Kidney tubule cell (primary cell): ENCODE measurements at regions not wholly inside any gene's neighbourhood (a gene's known extent, or its start where the extent isn't known, plus 50 kb on each side); places are given as distances from the start of the nearest gene placed in this dataset.
A peak's percentile ranks its signal among the peaks of the same experiment; 100 is the strongest.

ENCODE experiments used
- DNase-seq: peaks from one replicate; pipeline ENCODE4 v3.0.0-alpha.2; 2018; ENCODE audit warnings: low spot score

DNA sequence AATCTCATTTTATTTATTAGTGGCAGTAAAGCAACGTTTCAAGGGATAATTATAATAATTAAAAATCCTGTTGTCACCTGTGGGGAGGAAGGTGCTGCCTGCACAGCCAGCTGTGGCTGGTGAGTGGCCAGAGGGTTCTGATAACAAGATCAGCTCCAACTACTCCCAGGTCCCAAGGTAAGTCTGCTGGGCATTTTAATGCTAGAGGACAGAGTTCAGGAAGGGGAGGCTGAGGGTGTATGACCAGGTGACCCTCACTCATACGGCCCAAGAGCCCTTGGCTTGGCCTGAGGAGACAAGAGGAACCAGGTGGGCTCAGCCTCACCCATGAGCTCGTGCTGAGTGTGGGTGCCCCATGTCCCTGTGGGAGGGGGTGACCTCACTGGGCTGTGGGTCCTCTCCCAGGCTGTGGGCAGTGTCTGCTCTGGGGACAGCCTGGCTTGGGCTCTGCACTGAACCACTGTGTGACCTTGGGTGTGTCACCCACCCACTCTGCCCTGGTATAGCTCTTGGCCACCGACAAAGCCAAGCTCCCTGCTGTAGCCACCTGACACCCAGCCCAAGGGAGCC, 223.8 kb downstream of the PTPRU start:
- DNase-seq, result no peak

DNA sequence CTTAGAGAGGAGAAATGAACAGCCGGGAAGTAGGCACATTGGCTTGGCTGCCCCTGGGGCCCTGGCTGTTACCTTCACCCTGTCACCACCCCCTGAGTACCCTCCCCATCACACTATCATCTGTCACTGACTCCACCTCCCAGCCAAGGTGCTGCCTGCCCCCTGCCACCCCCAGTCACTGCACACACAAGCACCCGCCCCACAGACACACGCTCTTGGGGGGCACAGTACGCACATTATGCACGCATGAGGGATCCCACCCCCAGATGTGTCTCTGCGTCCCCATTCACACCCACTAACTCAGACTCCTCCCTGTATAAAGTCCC, 223.3 kb downstream of the PTPRU start:
- no peak for DNase-seq

DNA sequence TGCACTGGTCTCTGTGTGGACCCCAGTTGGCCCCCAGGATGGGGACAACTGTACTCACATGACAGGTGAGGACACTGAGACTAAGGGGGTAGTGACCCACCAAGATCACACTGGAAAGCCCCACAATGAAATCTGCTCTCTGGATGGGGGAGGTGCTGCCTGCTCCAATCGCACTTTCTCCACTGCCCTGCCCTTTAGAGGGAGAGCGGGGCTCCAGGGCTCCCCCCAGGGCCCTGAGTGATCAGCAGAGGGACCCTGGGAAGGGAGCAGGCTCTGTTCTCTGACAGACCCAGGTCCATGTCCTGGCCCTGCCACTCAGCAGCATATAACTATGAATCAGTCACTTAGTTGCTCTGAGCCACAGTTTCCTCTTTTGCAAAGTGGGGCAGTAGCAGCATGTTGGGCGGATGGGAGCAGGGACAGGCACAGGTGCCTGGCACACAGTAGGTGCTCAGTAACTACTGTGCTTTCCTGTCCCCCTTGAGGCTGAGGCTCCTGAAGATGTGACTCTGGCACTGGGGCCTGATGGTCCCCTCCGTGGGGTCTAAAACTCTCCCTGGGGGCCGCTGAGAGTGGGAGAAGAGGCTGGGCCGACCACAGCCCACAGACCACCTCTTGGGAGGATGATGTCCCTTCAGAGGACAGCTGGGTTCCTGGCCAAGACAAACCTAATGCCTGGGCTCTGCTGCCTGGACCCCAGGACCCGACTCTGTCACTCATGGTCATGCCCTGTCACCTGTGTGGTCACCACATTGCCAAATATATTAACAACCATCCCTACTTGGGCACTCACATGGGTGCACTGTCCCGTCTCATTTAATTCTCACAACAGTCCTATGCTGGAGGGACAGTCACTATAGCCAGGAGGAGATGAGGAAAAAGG, 222.7 kb downstream of the PTPRU start:
- DNase-seq, result no peak

DNA sequence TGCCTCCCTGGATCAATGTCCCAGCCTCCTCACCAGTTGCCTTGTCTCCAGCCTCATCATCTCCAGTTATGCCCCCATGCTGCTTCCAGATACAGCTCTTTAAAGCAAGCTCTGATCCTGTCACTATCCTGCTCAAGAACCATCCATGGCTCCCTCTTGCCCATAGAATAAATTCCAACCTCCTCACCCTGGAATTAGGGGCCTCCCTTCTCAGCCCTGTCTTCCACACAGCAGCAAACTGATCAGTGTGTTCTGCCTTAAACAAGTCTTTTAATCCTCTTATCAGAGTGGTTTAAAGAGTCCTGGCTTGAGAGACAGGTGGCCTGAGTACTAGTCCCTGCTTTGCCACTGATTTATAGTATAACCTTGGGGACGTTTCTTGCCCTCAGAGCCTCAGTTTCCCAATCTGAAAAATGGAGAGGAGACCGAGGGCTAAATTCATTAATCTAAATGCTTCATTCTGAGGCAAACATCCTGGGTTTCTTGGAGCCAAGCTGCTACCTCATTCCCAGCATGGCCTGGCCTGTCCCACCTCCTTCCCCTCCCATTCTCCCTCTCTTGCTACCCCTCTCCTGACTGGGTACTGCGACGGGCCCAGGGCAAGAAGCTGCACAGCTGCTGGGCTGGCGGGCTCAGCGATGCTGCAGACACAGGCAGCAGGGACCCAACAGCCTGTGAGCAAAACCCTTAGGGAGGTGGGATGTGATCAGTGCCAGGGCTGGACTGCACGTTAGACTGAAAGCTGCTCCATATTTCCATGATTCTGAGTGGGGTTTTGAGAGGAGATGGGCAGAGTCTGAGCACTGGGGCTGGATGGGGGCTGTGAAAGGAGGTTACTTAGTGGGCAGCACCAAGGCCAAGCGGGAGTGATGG, 221.4 kb downstream of the PTPRU start:
- no peak for DNase-seq

DNA sequence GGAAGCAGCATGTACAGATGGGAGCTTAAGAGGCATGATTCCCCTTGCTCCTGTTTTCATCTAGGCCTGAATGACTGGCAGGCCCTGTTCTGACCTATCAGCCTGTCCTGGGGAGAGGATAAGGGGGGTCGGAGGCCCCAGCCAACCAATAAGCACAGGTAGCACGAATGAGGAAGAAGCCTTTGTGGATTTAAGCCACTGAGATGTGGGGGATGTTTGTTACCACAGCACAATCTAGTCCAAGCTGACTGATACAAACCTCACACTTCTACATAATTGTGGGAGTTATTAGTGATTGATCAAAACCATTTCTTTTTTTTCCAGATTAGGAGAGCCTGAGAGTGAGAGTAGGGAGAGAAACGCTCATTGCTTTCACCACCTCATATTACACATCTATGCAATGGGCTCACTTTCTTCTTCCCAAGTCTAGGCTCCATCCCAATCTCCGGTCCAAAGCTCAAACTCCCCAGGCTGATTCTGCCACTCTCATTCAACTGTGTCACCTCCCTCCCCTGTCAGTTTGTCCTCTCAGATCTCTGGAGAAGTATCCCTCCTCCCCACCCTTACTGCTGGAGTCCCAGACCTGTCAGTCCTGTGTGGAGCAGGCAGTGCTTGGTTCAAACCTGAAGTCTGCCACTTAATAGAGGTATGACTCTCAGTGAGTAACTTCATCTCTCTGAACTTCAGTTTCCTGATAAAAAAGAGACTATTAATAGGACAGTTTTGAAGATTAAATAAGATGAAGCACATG, 220.5 kb downstream of the PTPRU start:
- DNase-seq, result no peak

DNA sequence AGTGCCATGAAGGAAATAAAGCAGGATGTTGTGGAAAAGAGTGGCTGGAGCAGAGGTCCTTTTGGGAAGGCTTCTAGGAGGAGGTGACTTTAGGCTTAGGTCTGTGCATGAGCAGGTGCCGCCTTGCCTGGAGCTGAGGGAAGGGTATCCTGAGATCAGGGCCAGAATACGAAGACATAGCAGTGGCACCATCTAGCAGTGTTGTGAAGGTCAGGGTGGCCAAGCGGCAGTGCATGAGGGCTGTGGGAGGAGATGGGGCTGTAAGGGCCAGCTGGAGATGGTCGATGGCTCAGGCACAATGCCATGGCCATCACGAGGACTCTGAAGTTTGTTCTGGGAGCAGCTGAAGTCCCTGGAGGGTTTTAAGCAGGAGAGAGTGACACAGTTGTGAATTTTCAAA, 219.5 kb downstream of the PTPRU start:
- DNase-seq, result no peak

DNA sequence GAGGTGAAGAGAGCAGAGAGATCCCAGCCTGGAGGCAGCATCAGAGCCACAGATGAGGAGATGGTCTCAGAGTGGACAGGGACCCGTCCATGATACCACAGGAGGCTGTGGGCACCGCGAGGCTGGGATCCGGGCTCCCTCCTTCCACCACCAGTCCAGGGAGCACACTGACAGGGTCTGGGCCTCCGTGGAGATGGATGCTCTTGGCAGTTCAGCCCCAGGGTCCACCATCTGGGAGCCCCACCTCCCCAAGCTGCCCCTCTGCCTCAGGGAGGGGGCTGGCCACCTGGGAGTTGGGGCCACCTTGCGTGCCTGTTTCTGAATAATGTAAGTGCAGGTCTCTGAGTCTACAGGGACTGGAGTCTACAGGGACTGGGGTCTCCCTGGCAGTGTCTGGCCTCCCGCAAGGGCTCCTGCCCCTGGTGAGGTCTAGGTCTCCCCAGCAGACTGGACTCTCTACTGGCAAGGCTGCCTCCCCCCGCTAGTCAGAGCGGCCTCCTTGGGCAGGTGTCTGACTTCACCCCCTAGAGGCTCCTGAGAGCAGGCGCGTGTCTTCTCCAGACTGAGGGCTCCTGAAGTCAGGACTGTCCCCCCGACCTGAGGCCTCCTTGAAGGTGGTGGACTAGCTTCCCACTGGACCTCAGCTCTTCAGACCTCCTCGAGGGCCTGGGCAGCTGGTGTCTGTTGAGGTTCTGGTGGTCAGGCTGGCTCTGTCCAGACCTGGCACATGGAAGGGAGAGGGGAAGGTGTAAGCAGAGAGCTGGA, 218.5 kb downstream of the PTPRU start:
- DNase-seq, result no peak

DNA sequence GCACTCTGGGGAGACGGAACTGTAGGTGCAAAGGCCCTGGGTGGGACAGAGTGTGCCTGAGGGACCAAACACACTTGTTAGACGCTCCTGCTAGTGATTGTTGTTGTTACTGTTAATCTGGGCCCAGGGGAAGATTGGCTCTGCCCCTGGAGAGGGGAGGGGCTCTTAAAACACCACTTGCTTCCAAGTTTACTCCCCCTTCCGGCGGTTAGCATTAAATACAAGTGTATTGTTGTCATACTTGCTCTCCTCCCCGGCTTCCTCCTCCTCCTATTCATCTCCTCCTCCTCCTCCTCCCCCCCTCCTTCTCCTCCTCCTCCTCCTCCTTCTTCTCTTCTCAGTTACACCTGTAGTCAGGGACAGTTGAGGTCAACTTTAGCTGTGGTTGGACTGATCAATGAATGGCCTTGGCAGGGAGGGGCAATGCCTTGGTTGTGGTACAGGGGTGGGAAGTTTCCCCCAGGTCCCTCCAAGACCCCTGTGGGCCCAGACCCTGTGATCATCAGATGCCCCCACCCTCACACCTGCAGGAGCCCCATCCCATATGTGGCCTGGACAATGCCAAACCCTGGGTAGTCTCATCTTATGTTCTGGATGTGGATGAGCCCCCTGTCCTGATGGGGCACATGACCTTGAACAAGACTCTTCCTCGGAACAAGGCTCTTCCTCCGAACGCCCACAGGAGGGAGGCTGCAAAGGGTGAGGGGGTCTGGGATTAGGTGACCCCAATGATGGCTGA, 217.3 kb downstream of the PTPRU start:
- peak; percentile 49 for DNase-seq

DNA sequence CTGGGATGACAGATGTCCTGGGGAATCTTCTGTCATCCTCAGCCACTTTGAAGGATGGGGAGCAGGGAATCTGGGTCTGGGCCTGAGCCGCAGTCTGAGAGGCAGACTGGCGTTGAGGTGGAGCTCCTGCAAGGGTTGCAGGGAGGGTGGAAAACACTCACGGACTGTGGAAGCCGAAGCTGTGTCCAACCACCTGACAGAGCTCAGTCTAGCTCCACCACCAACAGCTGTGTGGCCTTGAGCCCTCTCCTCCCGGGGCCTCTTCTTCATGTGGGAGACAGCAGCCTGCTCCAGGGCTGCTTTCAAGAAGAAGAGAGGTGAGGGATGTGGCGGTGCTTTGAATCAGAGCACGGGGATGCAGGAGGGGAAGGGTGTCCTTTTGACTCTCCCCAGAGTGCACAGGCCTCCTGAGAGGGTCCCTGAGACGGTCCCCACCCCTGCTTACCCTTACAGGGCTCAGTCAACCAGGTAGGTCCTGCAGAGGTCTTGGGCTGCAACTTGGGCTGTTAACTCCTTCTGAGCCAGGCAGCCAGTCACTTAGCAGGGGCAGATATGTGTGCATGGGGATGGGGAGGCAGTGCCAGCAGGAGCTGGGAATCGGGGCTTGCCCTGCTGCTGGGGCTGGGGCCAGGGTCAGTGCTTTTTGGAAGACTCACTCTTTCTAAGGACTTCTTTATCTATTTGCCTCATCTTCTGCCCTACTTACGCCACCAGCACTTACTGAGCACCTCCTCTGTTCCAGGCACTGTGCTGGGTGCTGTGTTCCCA, 216.3 kb downstream of the PTPRU start:
- DNase-seq, result no peak

DNA sequence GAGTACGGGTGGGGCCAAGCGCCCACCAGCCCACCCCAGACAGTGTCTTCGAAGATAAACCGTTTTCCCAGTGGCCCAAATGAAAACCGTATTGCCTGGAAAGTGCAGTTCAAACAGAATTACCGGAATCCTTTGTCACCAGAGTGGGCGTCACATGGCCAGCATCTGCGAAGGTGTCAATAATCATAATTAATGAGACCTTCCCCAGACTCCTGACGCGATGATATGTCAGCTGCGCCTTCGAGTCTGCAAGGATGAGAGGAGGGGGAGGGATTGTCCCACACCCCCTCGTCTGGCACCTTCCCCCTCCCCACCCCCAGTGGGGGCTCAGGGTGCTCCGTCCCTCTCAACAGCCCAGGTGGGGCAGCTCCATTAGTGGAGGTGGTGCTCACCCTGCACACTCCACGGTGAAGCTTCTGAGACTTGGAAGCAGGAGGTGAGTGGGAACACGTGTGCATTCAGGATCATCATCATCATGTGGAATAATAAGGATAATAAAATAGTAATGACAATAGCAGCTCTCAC, 215.1 kb downstream of the PTPRU start:
- no peak for DNase-seq

DNA sequence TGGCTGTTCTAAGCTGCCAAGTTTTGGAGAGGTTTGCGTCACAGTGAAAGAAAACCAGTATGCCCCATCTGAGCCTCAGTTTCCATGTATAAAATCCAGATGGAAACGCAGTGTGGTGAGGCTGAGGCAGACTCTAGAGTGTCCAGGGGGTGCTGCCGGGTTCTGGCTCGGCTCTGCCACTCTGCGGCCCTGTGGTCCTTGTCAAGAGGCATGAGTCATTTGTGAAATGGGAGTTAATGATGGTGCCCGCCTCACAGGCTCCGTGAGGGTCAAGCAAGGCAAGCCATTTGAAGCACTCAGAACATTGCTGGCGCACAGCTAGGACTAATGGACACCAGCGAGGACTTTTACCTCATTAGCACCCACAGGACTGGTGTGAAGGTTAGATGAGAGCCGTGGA, 214.3 kb downstream of the PTPRU start:
- DNase-seq, result no peak

DNA sequence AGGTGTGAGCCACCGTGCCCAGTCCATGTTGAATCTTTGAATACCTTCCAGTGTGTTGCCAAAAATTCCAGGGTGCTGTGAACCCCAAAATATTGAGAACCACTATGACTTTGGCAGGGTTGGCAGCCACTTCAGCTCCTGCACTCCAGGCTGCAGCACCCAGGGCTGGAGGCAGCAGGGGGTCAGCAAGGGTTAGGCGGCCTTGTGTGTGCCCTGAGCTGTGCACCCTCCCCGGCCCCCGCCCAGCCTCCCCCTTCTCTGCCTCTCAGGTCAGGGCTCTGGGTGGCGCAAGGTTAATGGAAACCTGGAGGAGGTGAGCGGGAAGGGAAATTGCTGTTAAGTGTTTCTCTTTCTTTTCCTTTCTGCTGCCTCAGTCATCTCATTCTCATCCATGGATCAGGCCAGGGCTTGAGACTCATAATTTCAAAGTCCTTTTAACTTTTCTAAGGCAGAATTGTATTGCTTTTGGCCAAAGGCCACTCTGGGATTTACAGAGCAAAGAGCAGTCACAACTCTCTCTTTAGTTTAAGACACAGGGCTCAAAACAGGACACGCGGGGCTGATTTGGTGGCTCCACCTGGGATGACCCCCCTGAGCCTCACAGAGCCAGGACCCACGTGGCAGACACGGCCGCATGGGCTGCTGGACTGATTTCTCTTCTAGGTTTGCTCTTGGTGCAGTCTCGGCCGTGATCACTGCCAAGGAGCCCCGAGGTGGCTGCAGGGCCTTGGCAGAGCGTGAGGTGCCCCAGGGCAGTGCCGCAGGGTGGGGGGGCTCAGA, 212.3 kb downstream of the PTPRU start:
- no peak for DNase-seq

DNA sequence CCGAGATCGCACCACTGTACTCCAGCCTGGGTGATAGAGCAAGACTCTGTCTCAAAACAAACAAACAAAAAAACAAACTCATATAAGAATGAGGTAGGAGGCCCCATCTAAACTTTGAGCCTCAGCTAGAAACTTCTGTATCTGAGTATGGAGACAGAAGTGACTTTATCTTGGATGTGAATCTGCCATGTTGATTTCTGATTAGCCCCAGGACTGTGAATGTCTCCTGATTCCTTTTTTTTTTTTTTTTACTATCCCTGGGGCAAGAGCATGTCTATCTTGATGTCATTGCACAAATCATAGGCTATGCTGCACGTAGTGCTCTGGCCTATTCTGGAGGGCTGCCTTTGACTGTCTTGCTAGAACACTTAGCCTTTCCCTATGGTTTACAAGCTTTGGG, 211.0 kb downstream of the PTPRU start:
- no peak for DNase-seq

DNA sequence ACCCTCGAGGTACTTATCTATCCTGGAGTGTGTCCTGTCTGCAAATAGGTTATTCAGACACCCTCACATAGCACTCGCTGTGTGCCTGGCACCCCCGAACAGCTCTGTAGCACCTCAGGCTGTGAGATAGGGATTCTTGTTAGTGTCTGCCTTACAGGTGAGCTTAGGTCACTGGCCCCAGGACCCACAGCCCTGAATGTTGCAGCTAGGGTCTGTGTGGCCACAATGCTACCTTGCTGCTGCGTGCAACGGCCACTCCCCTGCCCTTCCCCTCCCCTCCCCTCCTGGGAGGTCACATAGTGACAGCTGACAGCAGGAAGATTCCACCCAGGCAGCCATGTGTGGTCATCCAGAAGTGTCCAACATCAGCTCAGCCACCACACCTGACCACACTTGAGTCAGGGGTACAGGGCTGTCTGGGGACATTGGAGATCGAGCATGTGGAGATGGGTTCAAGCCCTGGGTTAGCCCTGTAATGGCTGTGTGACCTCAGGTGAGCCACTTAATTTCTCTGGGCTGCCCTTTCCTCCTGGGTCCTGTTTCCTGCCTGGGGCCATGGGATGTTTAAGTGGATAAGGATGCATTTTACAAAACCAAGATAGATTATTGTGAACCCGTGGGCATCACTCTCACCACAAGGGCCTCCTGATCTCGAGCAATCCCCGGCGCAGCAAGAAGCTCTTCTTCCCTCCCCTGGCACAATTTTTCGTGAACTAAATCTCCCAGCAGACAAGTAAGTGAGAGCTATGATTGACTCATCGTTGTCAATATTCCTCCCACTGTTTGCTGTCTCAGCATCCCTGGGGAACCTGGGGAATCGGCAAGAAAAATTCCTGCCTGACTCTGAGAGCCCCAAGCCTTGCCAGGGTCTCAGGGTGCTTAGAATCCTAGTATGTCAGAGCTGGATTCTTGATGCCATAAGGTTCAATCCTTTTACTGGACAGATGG, 208.7 kb downstream of the PTPRU start:
- no peak for DNase-seq

DNA sequence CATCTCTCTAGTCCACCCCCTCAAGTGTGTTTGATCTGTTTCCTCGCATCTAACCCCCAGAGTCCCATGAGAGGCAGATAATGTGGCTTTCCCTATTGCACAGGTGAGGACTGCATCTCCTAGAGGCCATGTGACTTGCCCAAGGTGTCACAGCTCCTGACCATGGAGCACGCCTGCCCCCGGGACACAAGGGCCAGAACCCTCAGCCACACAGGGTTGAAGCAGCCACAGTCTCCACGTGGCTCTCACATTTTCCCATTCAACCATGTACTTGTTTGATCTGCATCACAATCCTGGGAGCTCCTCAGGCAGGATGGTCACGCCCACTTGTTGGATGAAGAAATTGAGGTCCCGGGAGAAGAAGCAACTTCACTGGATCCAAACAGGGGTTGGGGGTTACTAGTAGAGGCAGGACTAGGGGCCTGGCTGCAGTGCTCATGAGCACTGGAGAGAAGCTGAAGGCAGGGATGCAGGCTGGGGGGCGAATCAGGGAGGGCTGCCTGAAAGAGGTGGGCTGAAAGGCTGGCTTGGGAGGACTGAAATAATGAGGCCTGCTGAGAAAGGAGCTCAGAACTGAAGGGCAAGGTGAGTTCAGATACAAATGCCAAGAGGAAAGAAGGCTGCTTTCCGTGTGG, 207.9 kb downstream of the PTPRU start:
- no peak for DNase-seq

DNA sequence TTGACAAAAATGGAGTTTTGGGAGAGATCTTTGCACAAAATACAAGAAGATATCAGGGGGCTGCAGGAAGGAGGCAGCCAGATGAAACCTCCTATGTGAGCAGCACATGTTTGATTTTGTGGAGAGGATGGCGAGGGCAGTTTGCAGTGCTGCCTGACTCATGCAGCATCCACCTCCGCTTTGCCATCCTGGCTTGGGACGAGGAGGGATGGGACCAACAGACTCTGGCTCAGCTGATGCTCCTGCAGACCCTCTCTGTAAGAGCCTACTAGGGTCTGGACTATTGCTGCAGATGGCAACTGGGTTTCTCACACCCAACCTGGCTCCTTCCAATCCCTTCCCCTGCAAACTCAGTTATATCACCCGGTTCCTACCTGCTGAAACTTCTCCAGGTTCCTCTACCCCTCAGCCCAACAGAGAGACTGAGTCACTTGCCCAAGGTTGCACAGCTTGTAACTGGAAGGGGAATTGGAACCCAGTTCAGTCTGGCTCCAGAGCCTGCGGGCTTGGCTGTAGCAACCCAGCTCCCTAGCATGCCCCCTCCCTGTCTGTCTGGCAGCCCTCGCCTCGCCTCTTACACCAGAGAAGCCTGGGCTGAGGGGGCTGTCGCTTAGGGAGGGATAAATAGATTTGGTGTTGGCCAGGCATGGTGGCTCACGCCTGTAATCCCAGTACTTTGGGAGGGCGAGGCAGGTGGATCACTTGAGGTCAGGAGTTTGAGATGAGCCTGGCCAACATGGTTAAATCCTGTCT, 205.8 kb downstream of the PTPRU start:
- no peak for DNase-seq

DNA sequence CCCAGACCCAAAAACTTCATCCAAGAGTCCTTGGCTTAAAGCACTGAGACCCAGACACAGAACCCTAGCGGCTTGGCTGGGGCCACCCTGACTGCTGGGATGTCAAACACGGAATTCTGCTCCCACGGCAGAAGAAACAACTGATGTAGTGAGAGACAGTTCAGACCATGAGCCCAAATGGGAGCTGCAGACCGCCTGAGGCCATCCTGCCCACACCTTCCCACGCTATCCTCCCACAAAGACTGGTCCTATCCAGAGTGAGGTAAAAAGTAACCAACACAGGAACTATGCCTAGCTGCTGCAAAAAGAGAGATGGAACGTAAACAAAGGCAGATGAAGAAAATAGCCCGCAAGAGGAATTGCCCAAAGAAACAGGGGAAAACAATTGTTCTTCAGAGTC, 203.3 kb downstream of the PTPRU start:
- DNase-seq, result no peak
